A673 (cell line): ENCODE measurements at regions not wholly inside any gene's neighbourhood (a gene's known extent, or its start where the extent isn't known, plus 50 kb on each side); places are given as distances from the start of the nearest gene placed in this dataset.

Source experiments
- BruUV-seq: library from RNA; stranded (reverse); fragments of 400-500 nt; replicated peaks from 2 replicates; lab custom pipeline; 2021; lab: Mats Ljungman, UMichigan
- CTCF ChIA-PET: fragments of 300-600 bp; sonication (Branson Sonifier 250); formaldehyde crosslinking; loops from one replicate; lab custom pipeline; 2022; ENCODE audit warnings: antibody characterized with exemption; lab: Charles Lee
- POLR2A ChIA-PET: fragments of 300-600 bp; sonication (Branson Sonifier 250); formaldehyde crosslinking; loops from one replicate; lab custom pipeline; 2022; ENCODE audit warnings: antibody characterized with exemption; ENCODE audit not compliant: low non-redundant PET; lab: Charles Lee
- DNase-seq: peaks from one replicate; pipeline ENCODE4 v3.0.0-alpha.2; 2015; ENCODE audit warnings: low spot score
- H3K27ac ChIP-seq: fragments of 200-600 bp; sonication (generic); 2 replicates; pipeline ENCODE4 v1.5.1; 2016; ENCODE audit warnings: mixed run types, low read depth, mild to moderate bottlenecking, mixed read lengths, antibody characterized with exemption, low read length; ENCODE audit not compliant: poor library complexity, severe bottlenecking
- H3K27me3 ChIP-seq: fragments of 200-600 bp; sonication (generic); replicated peaks from 2 replicates; pipeline ENCODE4 v1.6.1; 2017; ENCODE audit warnings: mixed run types, low read depth, mild to moderate bottlenecking, mixed read lengths, antibody characterized with exemption, low read length; ENCODE audit not compliant: insufficient read depth, poor library complexity
- H3K36me3 ChIP-seq: fragments of 200-600 bp; sonication (generic); 2 replicates; pipeline ENCODE4 v1.6.1; 2016; ENCODE audit warnings: mixed run types, mild to moderate bottlenecking, mixed read lengths, antibody characterized with exemption, low read length; ENCODE audit not compliant: insufficient read depth, poor library complexity, severe bottlenecking
- H3K4me1 ChIP-seq: fragments of 200-600 bp; sonication (generic); 2 replicates; pipeline ENCODE4 v1.6.1; 2017; ENCODE audit warnings: mixed run types, mild to moderate bottlenecking, mixed read lengths, antibody characterized with exemption, low read length; ENCODE audit not compliant: insufficient read depth, poor library complexity, severe bottlenecking
- H3K4me3 ChIP-seq: fragments of 200-600 bp; sonication (generic); 2 replicates; pipeline ENCODE4 v1.5.1; 2016; ENCODE audit warnings: low read depth, mixed run types, mild to moderate bottlenecking, mixed read lengths, low read length; ENCODE audit not compliant: poor library complexity, severe bottlenecking
- H3K9me3 ChIP-seq: fragments of 200-600 bp; sonication (generic); 2 replicates; pipeline ENCODE4 v1.6.1; 2016; ENCODE audit warnings: mixed run types, low read depth, mild to moderate bottlenecking, mixed read lengths, antibody characterized with exemption, low read length; ENCODE audit not compliant: poor library complexity, severe bottlenecking
- EZH2 ChIP-seq: fragments of 200-600 bp; sonication (generic); IDR thresholded peaks from 2 replicates; pipeline ENCODE4 v1.6.1; 2017; ENCODE audit warnings: borderline replicate concordance, low read depth, mild to moderate bottlenecking, mixed read lengths, antibody characterized with exemption, low read length; ENCODE audit not compliant: poor library complexity, severe bottlenecking
- intact Hi-C: fragments of 100-400 bp; cut with micrococcal nuclease; formaldehyde crosslinking; loops from one replicate; pipeline ENCODE4 v1.10.0; 2022; ENCODE audit not compliant: unreplicated experiment
- TF ChIP-seq, protein P1 (sequence below): fragments of 300-800, 200-600 bp; sonication (generic); conservative IDR thresholded peaks from 2 replicates; pipeline ENCODE4 v1.5.1; 2017; ENCODE audit warnings: low read depth, mild to moderate bottlenecking, antibody characterized with exemption, low read length, moderate library complexity, mixed read lengths

- H3K27me3 ChIP-seq: peaks cover 4% of the 10 kb centered on the region
- intact Hi-C loops: no loop called here
- no peak overlapping the region for H3K4me3 ChIP-seq
- ChIA-PET CTCF (no interaction called here), POLR2A (no interaction called here)
- H3K36me3 ChIP-seq: no peaks in the 10 kb centered on the region
- H3K27ac ChIP-seq: no peak overlapping the region
- DNase-seq: no peak
- no peaks in the 10 kb centered on the region for H3K9me3 ChIP-seq
- BruUV-seq: no TSS peak
- H3K4me1 ChIP-seq: no peaks in the 10 kb centered on the region
- TF ChIP-seq, protein P1, sequence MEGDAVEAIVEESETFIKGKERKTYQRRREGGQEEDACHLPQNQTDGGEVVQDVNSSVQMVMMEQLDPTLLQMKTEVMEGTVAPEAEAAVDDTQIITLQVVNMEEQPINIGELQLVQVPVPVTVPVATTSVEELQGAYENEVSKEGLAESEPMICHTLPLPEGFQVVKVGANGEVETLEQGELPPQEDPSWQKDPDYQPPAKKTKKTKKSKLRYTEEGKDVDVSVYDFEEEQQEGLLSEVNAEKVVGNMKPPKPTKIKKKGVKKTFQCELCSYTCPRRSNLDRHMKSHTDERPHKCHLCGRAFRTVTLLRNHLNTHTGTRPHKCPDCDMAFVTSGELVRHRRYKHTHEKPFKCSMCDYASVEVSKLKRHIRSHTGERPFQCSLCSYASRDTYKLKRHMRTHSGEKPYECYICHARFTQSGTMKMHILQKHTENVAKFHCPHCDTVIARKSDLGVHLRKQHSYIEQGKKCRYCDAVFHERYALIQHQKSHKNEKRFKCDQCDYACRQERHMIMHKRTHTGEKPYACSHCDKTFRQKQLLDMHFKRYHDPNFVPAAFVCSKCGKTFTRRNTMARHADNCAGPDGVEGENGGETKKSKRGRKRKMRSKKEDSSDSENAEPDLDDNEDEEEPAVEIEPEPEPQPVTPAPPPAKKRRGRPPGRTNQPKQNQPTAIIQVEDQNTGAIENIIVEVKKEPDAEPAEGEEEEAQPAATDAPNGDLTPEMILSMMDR: no peak
- TF ChIP-seq EZH2: no peak
These were observed 279.8 kb downstream of the CDH26 start for GRCh38 chr20:60237981-60238380.

- intact Hi-C loops: no loop called here
- Histone ChIP-seq H3K27ac (no peak overlapping the region), H3K9me3 (no peaks in the 10 kb centered on the region), H3K27me3 (peaks cover 4% of the 10 kb centered on the region), H3K4me1 (no peaks in the 10 kb centered on the region), H3K4me3 (no peak overlapping the region), H3K36me3 (no peaks in the 10 kb centered on the region)
- peak; percentile 35 for DNase-seq
- TF ChIP-seq, protein P1: no peak
- TF ChIP-seq EZH2: no peak
- ChIA-PET POLR2A (no interaction called here), CTCF (no interaction called here)
- no TSS peak for BruUV-seq
These were observed 280.9 kb downstream of the CDH26 start for GRCh38 chr20:60238992-60239660.

GRCh38 chr20:60239956-60240355 lies 281.7 kb downstream of the CDH26 start:
- ChIA-PET POLR2A (no interaction called here), CTCF (no interaction called here)
- H3K4me1 ChIP-seq: no peaks in the 10 kb centered on the region
- BruUV-seq: no TSS peak
- no peak overlapping the region for H3K4me3 ChIP-seq
- no peak for TF ChIP-seq EZH2
- TF ChIP-seq, protein P1: no peak
- intact Hi-C loops: no loop called here
- no peaks in the 10 kb centered on the region for H3K36me3 ChIP-seq
- no peaks in the 10 kb centered on the region for H3K9me3 ChIP-seq
- no peak for DNase-seq
- H3K27me3 ChIP-seq: no peaks in the 10 kb centered on the region
- H3K27ac ChIP-seq: no peak overlapping the region
